Upper lobe of right lung (tissue), 1 donor: ENCODE measurements at regions not wholly inside any gene's neighbourhood (a gene's known extent, or its start where the extent isn't known, plus 50 kb on each side); places are given as distances from the start of the nearest gene placed in this dataset.

Experiments used
- ATAC-seq: fragments of 200-7000 bp; cut with Tn5 transposase; one replicate; pipeline ENCODE4 v1.9.1; 2020; ENCODE audit warnings: mild to moderate bottlenecking, moderate library complexity
- DNase-seq: peaks from one replicate; pipeline ENCODE4 v3.0.0-alpha.2; 2020
- H3K27ac ChIP-seq: fragments of 200-600 bp; one replicate; pipeline ENCODE4 v1.8.0; 2022
- H3K27me3 ChIP-seq: fragments of 200-600 bp; one replicate; pipeline ENCODE4 v1.8.0; 2022; ENCODE audit warnings: mild to moderate bottlenecking
- H3K36me3 ChIP-seq: fragments of 200-600 bp; one replicate; pipeline ENCODE4 v1.8.0; 2022
- H3K4me1 ChIP-seq: fragments of 200-600 bp; one replicate; pipeline ENCODE4 v1.8.0; 2022
- H3K4me3 ChIP-seq: fragments of 200-600 bp; one replicate; pipeline ENCODE4 v1.8.0; 2022; ENCODE audit warnings: mild to moderate bottlenecking
- H3K9me3 ChIP-seq: fragments of 200-600 bp; one replicate; pipeline ENCODE4 v1.8.0; 2022
- CTCF ChIP-seq: fragments of 200-600 bp; IDR thresholded peaks from one replicate; pipeline ENCODE4 v1.8.0; 2022; ENCODE audit warnings: antibody characterized with exemption
- intact Hi-C: fragments of 100-400 bp; cut with DNase I; formaldehyde crosslinking; loops from one replicate; pipeline ENCODE4 v1.11.0; 2022
- donor health status: DM: no; HTN: yes; CAD: no; lungs with severe emphysema.

GRCh38 chr4:14018191-14018853, 390.8 kb upstream of the BOD1L1 start:
- DNase-seq (no peak), ATAC-seq (no peak)
- intact Hi-C loops, result no loop called here
- Histone ChIP-seq H3K27ac (no peak overlapping the region), H3K9me3 (no peaks in the 10 kb centered on the region), H3K27me3 (no peaks in the 10 kb centered on the region), H3K4me3 (no peak overlapping the region), H3K4me1 (no peaks in the 10 kb centered on the region), H3K36me3 (no peaks in the 10 kb centered on the region)
- TF ChIP-seq CTCF, result no peak

- no peak overlapping the region for H3K4me3 ChIP-seq
- intact Hi-C loops, result no loop called here
- H3K36me3 ChIP-seq, result no peaks in the 10 kb centered on the region
- H3K27me3 ChIP-seq, result no peaks in the 10 kb centered on the region
- no peak overlapping the region for H3K27ac ChIP-seq
- TF ChIP-seq CTCF, result no peak
- DNase-seq (no peak), ATAC-seq (no peak)
- no peaks in the 10 kb centered on the region for H3K9me3 ChIP-seq
- no peaks in the 10 kb centered on the region for H3K4me1 ChIP-seq
Observed at GRCh38 chr4:14022456-14022855, 394.9 kb upstream of the BOD1L1 start.

DNA sequence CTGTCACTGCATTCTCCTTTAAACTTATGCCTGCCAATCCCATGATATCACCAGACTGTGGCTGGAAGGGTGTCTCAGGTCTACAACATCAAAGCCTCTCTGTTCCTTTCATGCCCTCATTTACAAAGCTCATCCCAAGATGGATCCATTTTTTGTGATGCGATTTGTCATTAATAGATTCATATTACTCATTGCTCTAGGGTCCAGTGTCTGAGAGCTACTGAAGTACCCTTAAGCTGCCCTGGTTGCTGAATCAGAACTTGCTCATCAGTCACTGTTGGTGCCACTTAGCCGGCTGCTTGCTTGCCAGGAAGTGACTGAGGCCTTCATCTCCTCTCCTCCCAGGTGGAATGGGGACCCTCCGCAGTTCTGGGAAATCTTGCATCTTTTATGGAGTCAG, 395.5 kb upstream of the BOD1L1 start:
- ATAC-seq, result no peak
- no peak for TF ChIP-seq CTCF
- intact Hi-C loops, result no loop called here

GRCh38 chr4:14023896-14024295, 396.4 kb upstream of the BOD1L1 start:
- H3K36me3 ChIP-seq, result no peaks in the 10 kb centered on the region
- no peaks in the 10 kb centered on the region for H3K27me3 ChIP-seq
- no peaks in the 10 kb centered on the region for H3K4me1 ChIP-seq
- TF ChIP-seq CTCF, result no peak
- DNase-seq, result no peak
- intact Hi-C loops, result no loop called here
- ATAC-seq, result no peak
- H3K4me3 ChIP-seq, result no peak overlapping the region
- no peaks in the 10 kb centered on the region for H3K9me3 ChIP-seq
- no peak overlapping the region for H3K27ac ChIP-seq

More for the DNA sequence above, 395.5 kb upstream of the BOD1L1 start:
- no peaks in the 10 kb centered on the region for H3K36me3 ChIP-seq
- H3K27me3 ChIP-seq, result no peaks in the 10 kb centered on the region
- no peaks in the 10 kb centered on the region for H3K4me1 ChIP-seq
- no peak overlapping the region for H3K4me3 ChIP-seq
- no peak overlapping the region for H3K27ac ChIP-seq
- H3K9me3 ChIP-seq, result no peaks in the 10 kb centered on the region
- DNase-seq, result no peak

- no peak for ATAC-seq
Observed at GRCh38 chr4:14025111-14025510, 397.6 kb upstream of the BOD1L1 start.

More at GRCh38 chr4:14025111-14025510, 397.6 kb upstream of the BOD1L1 start:
- TF ChIP-seq CTCF, result no peak
- H3K27me3 ChIP-seq, result no peaks in the 10 kb centered on the region
- no peak for DNase-seq
- intact Hi-C loops, result no loop called here
- H3K36me3 ChIP-seq, result no peaks in the 10 kb centered on the region
- no peak overlapping the region for H3K4me3 ChIP-seq
- H3K4me1 ChIP-seq, result no peaks in the 10 kb centered on the region
- no peaks in the 10 kb centered on the region for H3K9me3 ChIP-seq
- no peak overlapping the region for H3K27ac ChIP-seq
